Esophagus (tissue), 2 donors: ENCODE measurements at regions not wholly inside any gene's neighbourhood (a gene's known extent, or its start where the extent isn't known, plus 50 kb on each side); places are given as distances from the start of the nearest gene placed in this dataset.
"Not testable (repeated sequence)": the region's sequence is repeated elsewhere in the genome, so short reads cannot be mapped to it uniquely, and the experiment has no call there.

ENCODE experiments used
- H3K27ac ChIP-seq, 2 donors: one replicate each; pipeline ENCODE4 v1.5.1; 2013; ENCODE audit warnings: low read depth in 2 of 2, mild to moderate bottlenecking in 2 of 2, inconsistent platforms in 1 of 2, low read length in 1 of 2, moderate library complexity in 1 of 2
- H3K27me3 ChIP-seq, 2 donors: one replicate each; pipeline ENCODE4 v1.6.1; 2013; ENCODE audit warnings: low read length in 2 of 2, control low read depth in 1 of 2, mild to moderate bottlenecking in 1 of 2; ENCODE audit not compliant: insufficient read depth in 2 of 2, control insufficient read depth in 1 of 2
- H3K36me3 ChIP-seq, 2 donors: one replicate each; pipeline ENCODE4 v1.6.1; 2013; ENCODE audit warnings: low read length in 1 of 2; ENCODE audit not compliant: control insufficient read depth in 2 of 2, insufficient read depth in 2 of 2
- H3K4me1 ChIP-seq, 2 donors: one replicate each; pipeline ENCODE4 v1.6.1; 2013; ENCODE audit warnings: low read length in 1 of 2; ENCODE audit not compliant: control insufficient read depth in 2 of 2, insufficient read depth in 2 of 2
- H3K4me3 ChIP-seq, 2 donors: one replicate each; pipeline ENCODE4 v1.5.1; 2013; ENCODE audit warnings: low read length in 2 of 2, mild to moderate bottlenecking in 2 of 2, low read depth in 1 of 2, moderate library complexity in 1 of 2
- H3K9me3 ChIP-seq, 2 donors: one replicate each; pipeline ENCODE4 v1.6.1; 2013; ENCODE audit warnings: mild to moderate bottlenecking in 2 of 2, low read depth in 1 of 2, low read length in 1 of 2, moderate library complexity in 1 of 2; ENCODE audit not compliant: control insufficient read depth in 2 of 2, insufficient read depth in 1 of 2
- WGBS, 2 donors: extraction: QIAGEN DNeasy Blood & Tissue Kit; methylation state at CpG; one replicate each; pipeline ENCODE4 v1.1.7; 2013; 5-methylcytosine and 5-hydroxymethylcytosine counted together
- donor health status: healthy with polysubstance abuse.
- donor health status: Bipolar disorder and iron deficiency.

GRCh38 chr1:24254783-24255182, 64.4 kb upstream of the GRHL3 start:
- no peak overlapping the region for H3K27ac ChIP-seq
- no peaks in the 10 kb centered on the region for H3K27me3 ChIP-seq
- no peaks in the 10 kb centered on the region for H3K36me3 ChIP-seq
- no peaks in the 10 kb centered on the region for H3K9me3 ChIP-seq
- no peak overlapping the region for H3K4me3 ChIP-seq
- WGBS, 2 donors, result 84 to 87% methylated on average over 9 of the region's 9 CpGs
- no peaks in the 10 kb centered on the region for H3K4me1 ChIP-seq

- Histone ChIP-seq H3K4me1 (no peaks in the 10 kb centered on the region), H3K4me3 (no peak overlapping the region), H3K27me3 (no peaks in the 10 kb centered on the region), H3K9me3 (no peaks in the 10 kb centered on the region), H3K36me3 (no peaks in the 10 kb centered on the region), H3K27ac (no peak overlapping the region)
- WGBS, 2 donors, result 86 to 87% methylated on average over 6 of the region's 6 CpGs
Measured at GRCh38 chr1:24253571-24253970, 65.6 kb upstream of the GRHL3 start.

- Histone ChIP-seq H3K9me3 (no peaks in the 10 kb centered on the region), H3K27ac (no peak overlapping the region), H3K27me3 (no peaks in the 10 kb centered on the region), H3K36me3 (no peaks in the 10 kb centered on the region), H3K4me3 (no peak overlapping the region), H3K4me1 (no peaks in the 10 kb centered on the region)
- WGBS, 2 donors, result 87 to 92% methylated on average over 2 of the region's 2 CpGs
Measured at GRCh38 chr1:24252185-24252780, 65.2 kb upstream of the IFNLR1 start.

GRCh38 chr1:24251501-24251900, 64.4 kb upstream of the IFNLR1 start:
- H3K27ac ChIP-seq, result no peak overlapping the region
- no peaks in the 10 kb centered on the region for H3K36me3 ChIP-seq
- H3K4me3 ChIP-seq, result no peak overlapping the region
- H3K9me3 ChIP-seq, result no peaks in the 10 kb centered on the region
- 94% methylated on average over 2 of the region's 2 CpGs for WGBS, 2 donors
- H3K4me1 ChIP-seq, result no peaks in the 10 kb centered on the region
- no peaks in the 10 kb centered on the region for H3K27me3 ChIP-seq

GRCh38 chr1:24250791-24251190, 63.7 kb upstream of the IFNLR1 start:
- Histone ChIP-seq H3K4me1 (no peaks in the 10 kb centered on the region), H3K9me3 (no peaks in the 10 kb centered on the region), H3K36me3 (no peaks in the 10 kb centered on the region), H3K27me3 (no peaks in the 10 kb centered on the region), H3K27ac (no peak overlapping the region), H3K4me3 (no peak overlapping the region)
- WGBS, 2 donors, result 94 to 96% methylated on average over 2 of the region's 2 CpGs

GRCh38 chr1:24250224-24250623, 63.1 kb upstream of the IFNLR1 start:
- no peaks in the 10 kb centered on the region for H3K4me1 ChIP-seq
- no peak overlapping the region for H3K27ac ChIP-seq
- WGBS, 2 donors, result 89 to 95% methylated on average over 2 of the region's 2 CpGs
- H3K27me3 ChIP-seq, result no peaks in the 10 kb centered on the region
- H3K4me3 ChIP-seq, result no peak overlapping the region
- no peaks in the 10 kb centered on the region for H3K36me3 ChIP-seq
- H3K9me3 ChIP-seq, result no peaks in the 10 kb centered on the region

- WGBS, 2 donors, result 95 to 97% methylated on average over 1 of the region's 1 CpG
Measured at GRCh38 chr1:24248859-24249258, 61.8 kb upstream of the IFNLR1 start.

GRCh38 chr1:24247337-24247736, 60.2 kb upstream of the IFNLR1 start:
- H3K4me3 ChIP-seq, H3K27me3 ChIP-seq, H3K9me3 ChIP-seq, H3K4me1 ChIP-seq, H3K27ac ChIP-seq, H3K36me3 ChIP-seq: not testable (repeated sequence)
- 85 to 87% methylated on average over 7 of the region's 7 CpGs for WGBS, 2 donors

More at GRCh38 chr1:24248859-24249258, 61.8 kb upstream of the IFNLR1 start:
- no peak overlapping the region for H3K4me3 ChIP-seq
- no peaks in the 10 kb centered on the region for H3K27me3 ChIP-seq
- no peaks in the 10 kb centered on the region for H3K36me3 ChIP-seq
- H3K4me1 ChIP-seq, result no peaks in the 10 kb centered on the region
- H3K9me3 ChIP-seq, result no peaks in the 10 kb centered on the region
- H3K27ac ChIP-seq, result no peak overlapping the region

GRCh38 chr1:24244519-24245268, 57.6 kb upstream of the IFNLR1 start:
- Histone ChIP-seq H3K4me1 (no peaks in the 10 kb centered on the region), H3K27me3 (no peaks in the 10 kb centered on the region), H3K27ac (no peak overlapping the region), H3K4me3 (no peak overlapping the region), H3K9me3 (no peaks in the 10 kb centered on the region), H3K36me3 (no peaks in the 10 kb centered on the region)
- WGBS, 2 donors, result 64 to 81% methylated on average over 2 of the region's 2 CpGs
